ENCODE measurements at regions not wholly inside any gene's neighbourhood (a gene's known extent, or its start where the extent isn't known, plus 50 kb on each side); places are given as distances from the start of the nearest gene placed in this dataset.

- Histone ChIP-seq H3K4me3 (replicated peaks; ENCODE audit: insufficient read depth, low read length) (no peak overlapping the region), H3K27ac (replicated peaks) (no peak overlapping the region), H3K27me3 (ENCODE audit: insufficient read depth, poor library complexity, severe bottlenecking) (no peaks in the 10 kb centered on the region)
- DNase-seq (ENCODE audit: low read depth in 1 of 2, low spot score in 1 of 2) = no peak
- TF ChIP-seq REST (IDR thresholded peaks at IDR 0.05; ENCODE audit: insufficient replicate concordance, low read depth) (no peak), POLR2AphosphoS5 (IDR thresholded peaks at IDR 0.05; ENCODE audit: low read depth) (no peak), GABPA (IDR thresholded peaks at IDR 0.05; ENCODE audit: low read depth) (no peak), SPI1 (IDR thresholded peaks at IDR 0.05; ENCODE audit: borderline replicate concordance, low read depth) (no peak), CTCF (IDR thresholded peaks at IDR 0.05; ENCODE audit: insufficient read depth, low read length) (no peak)
These were observed 65.6 kb upstream of the PTPRJ start for GRCh38 chr11:47914743-47915142.

GRCh38 chr11:47913529-47914244 is 65.5 kb upstream of the NUP160 start:
- no peak for DNase-seq (ENCODE audit: low read depth in 1 of 2, low spot score in 1 of 2)
- peak overlapping the region; percentile 16; the same call in 1 of the 2 replicates for H3K27ac ChIP-seq (replicated peaks)
- no peaks in the 10 kb centered on the region for H3K27me3 ChIP-seq (ENCODE audit: insufficient read depth, poor library complexity, severe bottlenecking)
- no peak overlapping the region for H3K4me3 ChIP-seq (replicated peaks; ENCODE audit: insufficient read depth, low read length)
- TF ChIP-seq CTCF (IDR thresholded peaks at IDR 0.05; ENCODE audit: insufficient read depth, low read length) (no peak), REST (IDR thresholded peaks at IDR 0.05; ENCODE audit: insufficient replicate concordance, low read depth) (no peak), SPI1 (IDR thresholded peaks at IDR 0.05; ENCODE audit: borderline replicate concordance, low read depth) (no peak), GABPA (IDR thresholded peaks at IDR 0.05; ENCODE audit: low read depth) (no peak), POLR2AphosphoS5 (IDR thresholded peaks at IDR 0.05; ENCODE audit: low read depth) (no peak)

- TF ChIP-seq GABPA (IDR thresholded peaks at IDR 0.05; ENCODE audit: low read depth) = no peak
- TF ChIP-seq REST (IDR thresholded peaks at IDR 0.05; ENCODE audit: insufficient replicate concordance, low read depth) = no peak
- TF ChIP-seq POLR2AphosphoS5 (IDR thresholded peaks at IDR 0.05; ENCODE audit: low read depth) = no peak
- no peaks in the 10 kb centered on the region for H3K27me3 ChIP-seq (ENCODE audit: insufficient read depth, poor library complexity, severe bottlenecking)
- peak in 1 of 2 experiments; percentile 56 for DNase-seq (ENCODE audit: low read depth in 1 of 2, low spot score in 1 of 2)
- H3K27ac ChIP-seq (replicated peaks) = peak overlapping the region; percentile 16
- no peak overlapping the region for H3K4me3 ChIP-seq (replicated peaks; ENCODE audit: insufficient read depth, low read length)
These were observed 64.8 kb upstream of the NUP160 start for GRCh38 chr11:47912843-47913437.

Data from HL-60 (cell line).